Left lobe of liver (tissue), 2 donors: ENCODE measurements at regions not wholly inside any gene's neighbourhood (a gene's known extent, or its start where the extent isn't known, plus 50 kb on each side); places are given as distances from the start of the nearest gene placed in this dataset.

Experiments
- ATAC-seq: fragments of 200-7000 bp; cut with Tn5 transposase; one replicate; pipeline ENCODE4 v1.9.1; 2020; ENCODE audit warnings: mild to moderate bottlenecking, moderate library complexity
- DNase-seq: peaks from one replicate; pipeline ENCODE4 v3.0.0-alpha.2; 2020; ENCODE audit warnings: low spot score
- donor health status: DM: no; HTN: no; CAD: no; lungs with moderate emphysema.
- donor health status: DM: no; HTN: yes; CAD: no.

DNA sequence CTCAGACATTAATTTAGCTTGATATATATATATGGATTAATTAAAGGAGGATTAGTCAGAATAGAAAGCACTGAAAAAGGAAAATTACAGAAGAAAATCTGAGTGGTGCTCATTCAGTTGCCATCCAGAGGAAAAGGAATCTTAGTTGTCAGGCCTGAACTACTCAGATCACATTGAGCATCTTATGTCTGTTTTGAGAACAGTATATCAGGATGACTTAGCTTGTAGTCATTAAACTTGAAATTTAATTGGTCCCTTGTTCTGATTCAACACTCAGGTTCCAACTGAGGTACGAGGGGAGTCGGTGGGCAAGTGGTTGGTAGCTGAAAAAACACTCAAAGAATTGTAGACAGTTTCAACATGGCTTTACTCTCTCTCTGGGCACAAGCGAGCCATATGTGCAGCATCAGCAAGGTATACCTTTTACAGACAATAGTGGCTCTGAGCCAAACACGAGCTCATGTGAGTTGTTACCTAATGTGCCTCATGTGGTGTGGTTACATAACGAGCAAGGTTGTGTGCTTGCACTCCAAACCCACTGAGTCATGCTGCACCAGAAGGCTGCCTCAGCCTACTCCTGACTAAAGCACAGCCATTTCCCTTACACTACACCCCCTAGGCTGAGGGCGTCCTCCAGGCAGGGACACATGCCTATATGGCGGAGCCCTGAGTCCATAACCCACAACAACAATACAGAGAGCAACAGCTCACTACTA is 73.0 kb upstream of the HMGN3 start:
- DNase-seq (no peak), ATAC-seq (no peak)

- ATAC-seq (no peak), DNase-seq (no peak)
These were observed 70.5 kb upstream of the HMGN3 start for GRCh38 chr6:79305020-79305419.

GRCh38 chr6:79302341-79302740 is 67.9 kb upstream of the HMGN3 start:
- ATAC-seq (no peak), DNase-seq (no peak)

DNA sequence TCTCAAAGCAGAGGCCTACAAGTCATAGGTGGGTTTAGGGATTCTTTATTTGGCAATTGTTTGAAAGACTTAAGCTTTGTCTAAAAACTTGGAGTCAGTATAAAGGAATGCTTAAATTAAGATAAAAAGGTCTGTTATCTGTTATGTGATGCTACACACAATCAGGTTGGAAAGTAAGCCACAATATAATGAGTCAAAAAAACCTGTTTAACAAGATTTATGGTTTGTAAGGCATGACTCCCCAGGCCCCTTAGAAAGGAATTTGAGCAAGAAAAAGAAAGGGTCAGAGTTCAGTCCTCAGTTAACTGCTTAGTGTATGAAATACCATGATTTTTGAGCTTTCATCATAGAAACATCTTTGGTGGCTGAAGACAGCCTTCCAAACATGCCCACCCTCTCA is 66.8 kb upstream of the HMGN3 start:
- ATAC-seq: no peak
- no peak for DNase-seq

GRCh38 chr6:79296211-79296610 is 61.7 kb upstream of the HMGN3 start:
- ATAC-seq (no peak), DNase-seq (no peak)
